ENCODE measurements at regions not wholly inside any gene's neighbourhood (a gene's known extent, or its start where the extent isn't known, plus 50 kb on each side); places are given as distances from the start of the nearest gene placed in this dataset.

DNA sequence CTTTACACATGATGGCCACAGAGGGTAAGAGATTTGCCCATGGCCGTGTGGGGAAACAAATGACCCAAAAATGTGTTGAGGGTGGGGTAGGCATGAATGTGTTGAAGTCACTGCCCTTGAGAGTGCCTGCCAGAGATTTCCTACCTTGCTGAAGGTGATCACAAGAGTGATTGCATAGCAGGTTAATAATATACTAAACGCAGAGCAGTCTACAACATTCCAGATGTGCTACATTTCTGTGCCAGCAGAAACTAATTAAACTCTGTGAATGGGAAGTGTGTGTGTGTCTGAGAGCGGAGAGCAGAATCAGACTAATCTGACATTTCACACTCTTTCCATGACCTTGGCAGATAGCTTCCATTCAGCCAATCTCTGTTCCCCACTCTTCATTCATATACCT is 93.3 kb upstream of the CD53 start:
- ChIA-PET CTCF (interaction anchor here (0.7 to 11.2 kb wide), 12 partner anchors 7 to 255 kb away, joined by 3 to 179 read pairs (median 9); partner anchors contain the start of gene KCNA2), POLR2A (no interaction called here)
- DNase-seq (ENCODE audit: extremely low spot score): no peak
- TF ChIP-seq, protein P1, sequence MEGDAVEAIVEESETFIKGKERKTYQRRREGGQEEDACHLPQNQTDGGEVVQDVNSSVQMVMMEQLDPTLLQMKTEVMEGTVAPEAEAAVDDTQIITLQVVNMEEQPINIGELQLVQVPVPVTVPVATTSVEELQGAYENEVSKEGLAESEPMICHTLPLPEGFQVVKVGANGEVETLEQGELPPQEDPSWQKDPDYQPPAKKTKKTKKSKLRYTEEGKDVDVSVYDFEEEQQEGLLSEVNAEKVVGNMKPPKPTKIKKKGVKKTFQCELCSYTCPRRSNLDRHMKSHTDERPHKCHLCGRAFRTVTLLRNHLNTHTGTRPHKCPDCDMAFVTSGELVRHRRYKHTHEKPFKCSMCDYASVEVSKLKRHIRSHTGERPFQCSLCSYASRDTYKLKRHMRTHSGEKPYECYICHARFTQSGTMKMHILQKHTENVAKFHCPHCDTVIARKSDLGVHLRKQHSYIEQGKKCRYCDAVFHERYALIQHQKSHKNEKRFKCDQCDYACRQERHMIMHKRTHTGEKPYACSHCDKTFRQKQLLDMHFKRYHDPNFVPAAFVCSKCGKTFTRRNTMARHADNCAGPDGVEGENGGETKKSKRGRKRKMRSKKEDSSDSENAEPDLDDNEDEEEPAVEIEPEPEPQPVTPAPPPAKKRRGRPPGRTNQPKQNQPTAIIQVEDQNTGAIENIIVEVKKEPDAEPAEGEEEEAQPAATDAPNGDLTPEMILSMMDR (IDR thresholded peaks at IDR 0.05; ENCODE audit: control extremely low read depth, extremely low read depth, low read depth, missing control alignments): no peak

DNA sequence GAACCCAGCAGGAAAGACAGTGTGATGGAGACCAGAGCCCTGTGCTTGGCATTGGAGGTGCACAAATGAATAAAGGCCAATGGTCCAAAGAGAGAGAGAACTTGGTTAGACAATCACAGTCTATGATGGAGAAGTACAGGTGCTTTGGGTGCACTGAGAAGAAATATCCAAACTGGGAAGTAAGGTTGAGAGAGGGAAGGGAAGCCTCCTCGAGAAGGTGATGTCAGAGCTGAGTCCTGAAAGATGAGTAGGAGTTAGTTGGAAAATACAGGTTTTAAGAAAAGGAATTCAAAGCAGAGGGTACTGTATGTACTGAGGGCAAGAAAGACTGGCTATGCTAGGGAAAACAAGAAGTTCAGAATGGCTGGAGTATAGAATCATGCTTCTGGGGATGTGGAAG is 94.1 kb upstream of the CD53 start:
- DNase-seq (ENCODE audit: extremely low spot score): no peak
- ChIA-PET POLR2A (no interaction called here), CTCF (interaction anchor here (3.3 to 11.2 kb wide), 5 partner anchors 12 to 254 kb away, joined by 10 to 179 read pairs (median 56); no protein-coding TSS in a partner anchor)
- TF ChIP-seq, protein P1 (IDR thresholded peaks at IDR 0.05; ENCODE audit: control extremely low read depth, extremely low read depth, low read depth, missing control alignments): no peak

DNA sequence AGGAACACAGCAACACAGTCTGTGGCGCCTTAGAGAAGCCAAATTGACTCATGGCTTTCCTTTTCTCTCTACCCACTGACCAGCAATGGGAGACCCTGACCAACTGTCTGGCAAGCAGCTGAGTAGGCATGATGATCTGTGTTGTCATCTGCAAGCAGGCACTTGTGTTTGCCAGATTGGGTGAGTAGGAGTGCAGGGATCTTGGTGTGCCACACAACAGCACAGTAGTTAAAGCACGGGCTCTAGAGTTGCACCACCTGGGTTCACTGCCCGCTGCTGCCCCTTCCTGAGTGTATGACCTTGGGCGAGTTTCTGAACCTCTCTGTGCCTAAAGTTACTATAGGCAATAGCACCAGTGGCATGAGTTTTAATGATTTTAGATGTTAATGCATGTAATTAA is 95.7 kb upstream of the CD53 start:
- POLR2A ChIA-PET: no interaction called here
- CTCF ChIA-PET: interaction anchor here (3.2 to 5.9 kb wide), 2 partner anchors 147 to 159 kb away, joined by 9 to 42 read pairs; no protein-coding TSS in a partner anchor

DNA sequence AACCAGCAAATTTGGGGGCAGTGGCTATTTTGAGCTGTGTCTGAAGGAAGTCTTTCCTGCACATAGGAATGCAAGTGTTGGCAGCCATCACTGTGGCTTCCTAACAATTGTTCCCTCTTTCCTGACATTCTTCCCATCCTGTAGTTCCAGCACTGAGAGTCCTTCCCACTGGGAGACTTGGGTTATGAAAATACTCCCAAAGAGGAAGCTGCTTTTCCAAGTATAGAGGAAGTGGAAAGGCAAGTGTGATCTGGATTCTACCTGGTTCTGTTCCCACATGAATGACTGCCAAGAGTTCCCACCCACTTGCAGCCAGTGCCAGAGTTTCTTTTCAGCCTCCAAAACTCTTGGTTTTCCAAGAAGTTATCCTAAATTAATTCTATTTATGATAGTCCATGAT is 98.5 kb upstream of the CD53 start:
- TF ChIP-seq, protein P1 (IDR thresholded peaks at IDR 0.05; ENCODE audit: control extremely low read depth, extremely low read depth, low read depth, missing control alignments): no peak
- POLR2A ChIA-PET: no interaction called here
- DNase-seq (ENCODE audit: extremely low spot score): no peak
- CTCF ChIA-PET: interaction anchor here (1.2 to 5.9 kb wide), 6 partner anchors 7 to 156 kb away, joined by 3 to 42 read pairs (median 18); no protein-coding TSS in a partner anchor

More for the DNA sequence above, 95.7 kb upstream of the CD53 start:
- no peak for DNase-seq (ENCODE audit: extremely low spot score)
- TF ChIP-seq, protein P1 (IDR thresholded peaks at IDR 0.05; ENCODE audit: control extremely low read depth, extremely low read depth, low read depth, missing control alignments): no peak

DNA sequence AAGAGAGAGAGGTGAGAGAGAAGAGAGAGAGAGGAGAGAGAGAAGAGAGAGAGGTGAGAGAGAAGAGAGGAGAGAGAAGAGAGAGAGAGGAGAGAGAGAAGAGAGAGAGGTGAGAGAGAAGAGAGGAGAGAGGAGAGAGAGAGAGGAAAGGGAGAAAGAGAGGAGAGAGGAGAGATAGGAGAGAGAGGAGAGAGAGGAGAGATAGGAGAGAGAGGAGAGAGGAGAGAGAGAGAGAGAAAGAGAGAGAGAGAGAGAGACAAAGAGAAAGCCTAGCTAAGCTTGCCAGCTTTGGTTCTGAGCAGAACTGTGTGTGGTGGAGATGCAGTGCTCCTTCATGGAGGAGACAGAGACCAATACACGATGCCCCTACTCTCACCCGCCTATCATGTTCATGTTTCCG is 99.1 kb upstream of the KCNA3 start:
- ChIA-PET POLR2A (no interaction called here), CTCF (interaction anchor here (1.2 to 5.9 kb wide), 4 partner anchors 8 to 155 kb away, joined by 3 to 42 read pairs (median 34); no protein-coding TSS in a partner anchor)
- TF ChIP-seq, protein P1 (IDR thresholded peaks at IDR 0.05; ENCODE audit: control extremely low read depth, extremely low read depth, low read depth, missing control alignments): no peak
- no peak for DNase-seq (ENCODE audit: extremely low spot score)

DNA sequence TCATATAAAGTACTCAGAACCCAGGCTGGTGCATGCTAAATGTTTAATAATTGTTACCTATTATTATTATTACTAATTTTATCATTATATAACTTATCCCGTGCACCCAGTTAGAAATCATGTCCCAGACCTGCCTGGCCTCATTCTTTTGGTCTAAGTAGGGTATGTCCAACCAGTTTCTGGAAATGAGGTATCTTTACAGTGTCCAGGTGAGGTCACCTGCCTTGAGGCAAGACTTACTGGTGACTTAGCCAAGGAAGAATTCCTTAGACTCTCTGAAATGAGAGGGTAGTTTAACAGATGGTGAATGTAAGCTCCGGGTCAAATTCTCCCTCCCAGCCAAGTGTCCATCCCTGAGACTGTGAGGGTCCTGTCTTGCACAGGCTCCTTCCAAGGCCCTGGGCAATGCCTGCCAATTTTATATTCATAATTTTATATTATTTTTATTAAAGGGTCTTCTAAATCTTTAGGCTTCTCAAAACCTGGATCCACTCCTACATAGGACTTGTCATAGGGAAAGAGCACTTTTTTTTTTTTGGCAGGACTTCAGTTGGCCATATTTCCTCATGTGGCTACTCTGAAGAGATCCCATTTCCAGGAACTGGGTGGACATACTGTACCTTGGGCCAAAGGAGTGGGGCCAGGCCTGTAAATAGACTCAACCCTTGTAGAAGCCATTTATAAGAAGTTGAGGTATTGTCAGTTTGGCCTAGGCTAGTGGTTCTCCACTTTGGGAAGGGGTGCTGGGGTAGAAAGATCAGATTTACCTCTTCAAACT is 96.7 kb upstream of the KCNA3 start:
- DNase-seq (ENCODE audit: extremely low spot score): no peak
- TF ChIP-seq, protein P1 (IDR thresholded peaks at IDR 0.05; ENCODE audit: control extremely low read depth, extremely low read depth, low read depth, missing control alignments): no peak
- POLR2A ChIA-PET: no interaction called here
- CTCF ChIA-PET: interaction anchor here (1.0 to 5.9 kb wide), 4 partner anchors 10 to 153 kb away, joined by 3 to 42 read pairs (median 22); no protein-coding TSS in a partner anchor

Data from GM10248 (cell line).